Upper lobe of right lung (tissue), 1 donor: ENCODE measurements at regions not wholly inside any gene's neighbourhood (a gene's known extent, or its start where the extent isn't known, plus 50 kb on each side); places are given as distances from the start of the nearest gene placed in this dataset.
"Not testable (repeated sequence)": the region's sequence is repeated elsewhere in the genome, so short reads cannot be mapped to it uniquely, and the experiment has no call there.

Experiments
- ATAC-seq: fragments of 200-7000 bp; cut with Tn5 transposase; one replicate; pipeline ENCODE4 v1.9.1; 2020; ENCODE audit warnings: mild to moderate bottlenecking, moderate library complexity
- DNase-seq: peaks from one replicate; pipeline ENCODE4 v3.0.0-alpha.2; 2020
- H3K27ac ChIP-seq: fragments of 200-600 bp; one replicate; pipeline ENCODE4 v1.8.0; 2022
- H3K27me3 ChIP-seq: fragments of 200-600 bp; one replicate; pipeline ENCODE4 v1.8.0; 2022; ENCODE audit warnings: mild to moderate bottlenecking
- H3K36me3 ChIP-seq: fragments of 200-600 bp; one replicate; pipeline ENCODE4 v1.8.0; 2022
- H3K4me1 ChIP-seq: fragments of 200-600 bp; one replicate; pipeline ENCODE4 v1.8.0; 2022
- H3K4me3 ChIP-seq: fragments of 200-600 bp; one replicate; pipeline ENCODE4 v1.8.0; 2022; ENCODE audit warnings: mild to moderate bottlenecking
- H3K9me3 ChIP-seq: fragments of 200-600 bp; one replicate; pipeline ENCODE4 v1.8.0; 2022
- CTCF ChIP-seq: fragments of 200-600 bp; IDR thresholded peaks from one replicate; pipeline ENCODE4 v1.8.0; 2022; ENCODE audit warnings: antibody characterized with exemption
- intact Hi-C: fragments of 100-400 bp; cut with DNase I; formaldehyde crosslinking; loops from one replicate; pipeline ENCODE4 v1.11.0; 2022
- donor health status: DM: no; HTN: yes; CAD: no; lungs with severe emphysema.

GRCh38 chr1:221241592-221241991 lies 362.3 kb downstream of the HLX start:
- intact Hi-C loops = no loop called here
- ATAC-seq (no peak), DNase-seq (no peak)
- Histone ChIP-seq H3K4me3 (no peak overlapping the region), H3K27me3 (no peaks in the 10 kb centered on the region), H3K9me3 (no peaks in the 10 kb centered on the region), H3K36me3 (no peaks in the 10 kb centered on the region), H3K27ac (no peak overlapping the region), H3K4me1 (no peaks in the 10 kb centered on the region)
- no peak for TF ChIP-seq CTCF

GRCh38 chr1:221246067-221246466 lies 366.8 kb downstream of the HLX start:
- Histone ChIP-seq H3K4me3 (no peak overlapping the region), H3K27ac (no peak overlapping the region), H3K36me3 (no peaks in the 10 kb centered on the region), H3K4me1 (no peaks in the 10 kb centered on the region), H3K9me3 (no peaks in the 10 kb centered on the region), H3K27me3 (no peaks in the 10 kb centered on the region)
- DNase-seq = no peak
- ATAC-seq = no peak
- TF ChIP-seq CTCF = no peak
- intact Hi-C loops = no loop called here

- Histone ChIP-seq H3K4me3 (no peak overlapping the region), H3K27me3 (no peaks in the 10 kb centered on the region), H3K27ac (no peak overlapping the region), H3K36me3 (no peaks in the 10 kb centered on the region), H3K4me1 (no peaks in the 10 kb centered on the region), H3K9me3 (no peaks in the 10 kb centered on the region)
- ATAC-seq = no peak
- no peak for DNase-seq
- no peak for TF ChIP-seq CTCF
- intact Hi-C loops = no loop called here
These were observed 367.6 kb downstream of the HLX start for GRCh38 chr1:221246628-221247415.

GRCh38 chr1:221251580-221251979 lies 372.3 kb downstream of the HLX start:
- Histone ChIP-seq H3K9me3 (no peaks in the 10 kb centered on the region), H3K27ac (no peak overlapping the region), H3K4me1 (no peaks in the 10 kb centered on the region), H3K27me3 (no peaks in the 10 kb centered on the region), H3K36me3 (no peaks in the 10 kb centered on the region), H3K4me3 (no peak overlapping the region)
- intact Hi-C loops = no loop called here
- TF ChIP-seq CTCF = no peak
- DNase-seq (no peak), ATAC-seq (no peak)

GRCh38 chr1:221254813-221255212 lies 375.6 kb downstream of the HLX start:
- H3K27ac ChIP-seq = no peak overlapping the region
- H3K36me3 ChIP-seq = no peaks in the 10 kb centered on the region
- no peak overlapping the region for H3K4me3 ChIP-seq
- DNase-seq (no peak), ATAC-seq (no peak)
- H3K4me1 ChIP-seq = no peaks in the 10 kb centered on the region
- H3K27me3 ChIP-seq = no peaks in the 10 kb centered on the region
- TF ChIP-seq CTCF = no peak
- no peaks in the 10 kb centered on the region for H3K9me3 ChIP-seq
- intact Hi-C loops = no loop called here

- no peaks in the 10 kb centered on the region for H3K4me1 ChIP-seq
- DNase-seq (no peak), ATAC-seq (no peak)
- TF ChIP-seq CTCF = no peak
- no peaks in the 10 kb centered on the region for H3K27me3 ChIP-seq
- H3K9me3 ChIP-seq = no peaks in the 10 kb centered on the region
- H3K36me3 ChIP-seq = no peaks in the 10 kb centered on the region
- intact Hi-C loops = no loop called here
- H3K27ac ChIP-seq = no peak overlapping the region
- H3K4me3 ChIP-seq = no peak overlapping the region
These were observed 377.5 kb downstream of the HLX start for GRCh38 chr1:221256773-221257172.

- H3K27ac ChIP-seq, H3K4me3 ChIP-seq, H3K27me3 ChIP-seq, H3K4me1 ChIP-seq, H3K36me3 ChIP-seq, ATAC-seq, H3K9me3 ChIP-seq, DNase-seq, intact Hi-C loops: not testable (repeated sequence)
These were observed 378.3 kb downstream of the HLX start for GRCh38 chr1:221257548-221257947.

GRCh38 chr1:221262677-221263076 lies 383.4 kb downstream of the HLX start:
- H3K4me3 ChIP-seq, H3K9me3 ChIP-seq, H3K4me1 ChIP-seq, H3K27me3 ChIP-seq, H3K36me3 ChIP-seq, DNase-seq, ATAC-seq, H3K27ac ChIP-seq: not testable (repeated sequence)
- intact Hi-C loops = loop anchor here (10.0 kb wide), 1 partner anchor 172 kb away; no protein-coding TSS in a partner anchor
